Mucosa of stomach (tissue), 1 donor: ENCODE measurements at regions not wholly inside any gene's neighbourhood (a gene's known extent, or its start where the extent isn't known, plus 50 kb on each side); places are given as distances from the start of the nearest gene placed in this dataset.

Experiments used
- H3K27me3 ChIP-seq: one replicate; pipeline ENCODE4 v1.7.0; 2013; ENCODE audit warnings: mild to moderate bottlenecking, low read length; ENCODE audit not compliant: control insufficient read depth, insufficient read depth
- H3K36me3 ChIP-seq: one replicate; pipeline ENCODE4 v1.7.0; 2013; ENCODE audit warnings: low read length; ENCODE audit not compliant: control insufficient read depth, insufficient read depth
- H3K4me1 ChIP-seq: one replicate; pipeline ENCODE4 v1.7.0; 2013; ENCODE audit warnings: mild to moderate bottlenecking, low read length; ENCODE audit not compliant: control insufficient read depth, insufficient read depth
- H3K4me3 ChIP-seq: one replicate; pipeline ENCODE4 v1.7.0; 2013; ENCODE audit warnings: low read length
- H3K9ac ChIP-seq: one replicate; pipeline ENCODE4 v1.7.0; 2013; ENCODE audit warnings: mild to moderate bottlenecking, low read length, moderate library complexity
- H3K9me3 ChIP-seq: one replicate; pipeline ENCODE4 v1.7.0; 2013; ENCODE audit warnings: mild to moderate bottlenecking, low read length, moderate library complexity; ENCODE audit not compliant: control insufficient read depth
- donor health status: Pancreatic carcinoma.

DNA sequence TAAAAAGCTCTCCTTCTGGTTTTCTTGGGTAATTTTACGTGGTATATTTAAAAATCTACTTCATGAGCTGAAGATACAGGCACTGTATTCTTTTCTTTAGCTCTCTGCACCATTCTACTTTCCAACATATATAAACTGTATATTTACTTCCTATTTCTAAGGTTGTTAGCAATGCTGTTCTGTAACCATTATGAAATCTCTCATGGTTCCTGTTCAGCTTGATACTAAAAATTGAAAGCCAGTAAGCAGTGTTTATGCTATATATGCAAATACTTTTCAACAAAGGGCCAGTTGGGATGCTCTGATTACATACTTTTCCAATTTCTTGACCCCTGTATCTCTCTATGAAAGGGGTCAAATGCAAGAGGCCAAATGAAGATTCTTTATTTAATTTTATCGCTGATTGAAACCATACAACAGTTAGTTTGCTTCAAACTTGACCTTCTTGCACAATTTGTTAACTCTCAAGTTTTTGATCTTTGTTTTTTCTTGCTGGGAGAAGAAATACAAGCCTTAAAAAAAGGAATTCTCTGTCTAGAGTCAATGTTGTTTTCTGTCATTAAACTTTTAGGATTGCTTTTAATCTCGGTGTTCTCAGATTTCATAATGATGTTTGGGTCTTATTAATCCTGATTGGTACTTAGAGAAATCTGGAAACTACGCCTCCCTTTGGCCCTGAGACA lies 223.2 kb downstream of the PRL start:
- no peak overlapping the region for H3K9ac ChIP-seq
- H3K36me3 ChIP-seq, result no peaks in the 10 kb centered on the region
- H3K4me1 ChIP-seq, result no peaks in the 10 kb centered on the region
- no peaks in the 10 kb centered on the region for H3K9me3 ChIP-seq
- no peaks in the 10 kb centered on the region for H3K27me3 ChIP-seq
- no peak overlapping the region for H3K4me3 ChIP-seq

DNA sequence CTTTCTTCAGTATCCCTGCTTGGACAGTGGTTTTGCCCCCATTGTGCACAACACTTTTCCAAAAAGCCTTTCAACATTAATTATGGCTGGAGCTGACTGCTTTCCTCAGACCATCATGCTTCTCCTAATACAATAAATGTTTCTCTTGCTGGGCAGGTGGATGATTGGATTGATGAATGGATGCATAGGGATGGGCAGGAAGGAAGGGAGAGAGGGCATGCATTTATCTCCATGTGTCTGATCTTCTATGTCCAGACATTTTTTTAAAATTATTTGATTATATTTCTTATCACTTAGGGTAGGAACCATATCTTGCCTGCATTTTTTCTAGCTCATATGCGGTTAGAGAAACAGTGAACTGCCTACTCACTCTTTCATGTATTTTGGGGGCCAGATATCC lies 218.5 kb downstream of the PRL start:
- Histone ChIP-seq H3K27me3 (no peaks in the 10 kb centered on the region), H3K36me3 (no peaks in the 10 kb centered on the region), H3K4me3 (no peak overlapping the region), H3K4me1 (no peaks in the 10 kb centered on the region), H3K9ac (no peak overlapping the region), H3K9me3 (no peaks in the 10 kb centered on the region)

DNA sequence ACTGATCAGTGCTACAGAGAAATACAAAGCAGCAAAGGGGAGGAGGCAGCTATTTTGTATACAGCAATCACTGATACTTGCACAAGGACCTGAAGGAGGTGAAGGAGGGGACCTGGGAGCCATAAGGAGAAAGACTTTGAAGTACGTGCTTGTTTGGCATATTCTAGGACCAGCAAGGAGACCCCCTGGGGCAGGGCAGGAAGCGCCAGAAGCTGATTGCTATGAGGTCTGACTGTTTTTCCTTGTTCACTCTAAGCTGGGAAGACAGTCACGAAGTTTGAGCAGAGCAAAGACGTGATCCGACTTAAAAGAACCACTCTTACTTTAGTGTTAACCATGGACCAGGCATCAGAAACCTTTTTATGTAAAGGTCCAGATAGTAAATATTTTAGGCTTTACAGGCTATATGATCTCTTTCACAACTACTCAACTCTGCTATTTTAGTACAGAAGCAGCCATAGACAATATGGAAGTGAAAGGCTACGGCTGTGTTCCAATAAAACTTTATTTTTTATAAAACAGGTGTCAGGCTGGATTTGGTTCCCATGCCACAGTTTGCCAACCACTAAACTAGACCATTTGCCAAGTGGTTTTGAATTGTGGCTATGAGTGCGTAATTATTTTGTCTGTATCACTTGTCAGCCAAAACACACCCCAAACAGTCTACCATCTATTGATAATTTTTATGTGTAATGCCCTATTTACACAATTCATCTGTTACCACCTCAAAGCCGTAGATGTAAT lies 217.9 kb downstream of the PRL start:
- Histone ChIP-seq H3K9me3 (no peaks in the 10 kb centered on the region), H3K4me1 (no peaks in the 10 kb centered on the region), H3K27me3 (no peaks in the 10 kb centered on the region), H3K36me3 (no peaks in the 10 kb centered on the region), H3K9ac (no peak overlapping the region), H3K4me3 (no peak overlapping the region)

DNA sequence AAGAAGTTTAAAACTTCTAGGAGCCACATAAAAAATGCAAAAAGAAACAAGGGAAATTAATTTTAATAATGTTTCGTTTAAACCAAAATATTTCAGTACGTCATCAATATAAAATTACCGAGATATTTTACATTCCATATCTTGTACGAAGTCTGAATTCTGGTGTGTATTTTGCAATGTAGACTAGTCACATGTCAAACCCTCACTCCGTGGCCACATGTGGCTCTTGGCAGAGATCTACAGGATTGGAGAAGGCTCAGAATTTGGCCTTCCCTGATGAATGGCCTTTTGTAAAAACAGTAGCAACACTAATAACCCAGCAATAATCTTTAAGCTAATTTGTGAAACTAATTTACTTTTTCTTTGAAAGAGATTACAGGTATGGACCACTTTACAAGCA lies 217.1 kb downstream of the PRL start:
- Histone ChIP-seq H3K27me3 (no peaks in the 10 kb centered on the region), H3K4me3 (no peak overlapping the region), H3K9ac (no peak overlapping the region), H3K4me1 (no peaks in the 10 kb centered on the region), H3K36me3 (no peaks in the 10 kb centered on the region), H3K9me3 (no peaks in the 10 kb centered on the region)

DNA sequence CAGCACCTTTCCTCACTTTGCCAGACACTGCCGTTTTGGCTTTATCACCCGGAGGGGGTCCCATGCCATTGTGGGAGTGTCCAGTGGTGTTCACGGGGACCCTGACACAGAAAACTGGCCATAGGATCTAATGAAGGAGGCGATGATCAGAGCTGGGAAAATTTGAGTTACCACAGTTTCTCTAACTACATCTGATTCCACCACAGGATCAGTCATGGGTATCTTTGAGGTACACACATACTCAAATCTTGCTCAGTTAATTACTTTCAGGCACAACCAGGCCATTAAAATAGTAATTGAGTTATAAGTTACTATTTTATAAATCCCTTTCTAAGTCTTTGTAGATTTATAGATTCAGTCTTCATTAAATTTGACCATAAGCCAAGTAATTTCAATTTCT lies 215.1 kb downstream of the PRL start:
- Histone ChIP-seq H3K4me1 (no peaks in the 10 kb centered on the region), H3K27me3 (no peaks in the 10 kb centered on the region), H3K36me3 (no peaks in the 10 kb centered on the region), H3K9ac (no peak overlapping the region), H3K9me3 (no peaks in the 10 kb centered on the region), H3K4me3 (no peak overlapping the region)

DNA sequence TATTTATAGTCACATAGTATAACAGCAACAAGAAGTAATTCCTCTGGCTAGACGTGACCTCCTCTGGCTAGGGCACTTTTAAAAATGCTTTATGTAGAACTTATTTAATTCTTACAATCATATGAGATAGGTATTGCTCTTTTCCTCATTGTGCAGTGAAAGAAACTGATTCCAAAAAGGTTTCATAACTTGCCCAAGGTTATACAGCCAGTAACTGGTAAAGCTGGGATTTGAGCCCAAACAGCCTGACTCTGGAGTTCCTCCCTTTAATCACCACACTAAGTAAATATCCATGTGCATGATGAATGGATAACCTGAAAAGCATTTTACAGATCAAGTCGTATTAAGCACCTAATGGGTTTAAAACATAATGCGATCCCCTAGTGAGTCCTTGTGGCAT lies 214.6 kb downstream of the PRL start:
- no peak overlapping the region for H3K4me3 ChIP-seq

DNA sequence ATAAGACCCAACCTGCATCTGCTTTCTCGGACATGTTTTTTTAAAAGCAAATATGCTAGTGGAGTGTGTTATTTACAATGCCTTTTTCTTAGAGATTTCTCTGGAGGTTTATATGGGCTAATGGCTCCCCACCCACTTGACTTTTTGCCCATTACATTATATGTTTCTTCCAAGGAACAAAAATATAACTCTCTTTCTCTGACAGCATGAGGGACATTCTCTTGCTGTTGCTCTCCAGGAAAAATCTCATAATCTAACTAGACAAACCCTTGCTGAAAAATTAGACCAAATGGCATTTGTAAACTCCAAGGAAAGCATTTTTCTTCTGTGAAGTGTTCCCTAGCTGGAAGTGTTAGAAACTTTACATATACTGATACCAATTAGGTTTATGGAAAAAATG lies 213.7 kb downstream of the PRL start:
- no peaks in the 10 kb centered on the region for H3K9me3 ChIP-seq
- no peak overlapping the region for H3K9ac ChIP-seq
- no peaks in the 10 kb centered on the region for H3K36me3 ChIP-seq
- H3K4me3 ChIP-seq, result no peak overlapping the region
- H3K4me1 ChIP-seq, result no peaks in the 10 kb centered on the region
- no peaks in the 10 kb centered on the region for H3K27me3 ChIP-seq

More for the DNA sequence above, 214.6 kb downstream of the PRL start:
- H3K4me1 ChIP-seq, result no peaks in the 10 kb centered on the region
- no peaks in the 10 kb centered on the region for H3K36me3 ChIP-seq
- no peak overlapping the region for H3K9ac ChIP-seq
- H3K27me3 ChIP-seq, result no peaks in the 10 kb centered on the region
- H3K9me3 ChIP-seq, result no peaks in the 10 kb centered on the region

DNA sequence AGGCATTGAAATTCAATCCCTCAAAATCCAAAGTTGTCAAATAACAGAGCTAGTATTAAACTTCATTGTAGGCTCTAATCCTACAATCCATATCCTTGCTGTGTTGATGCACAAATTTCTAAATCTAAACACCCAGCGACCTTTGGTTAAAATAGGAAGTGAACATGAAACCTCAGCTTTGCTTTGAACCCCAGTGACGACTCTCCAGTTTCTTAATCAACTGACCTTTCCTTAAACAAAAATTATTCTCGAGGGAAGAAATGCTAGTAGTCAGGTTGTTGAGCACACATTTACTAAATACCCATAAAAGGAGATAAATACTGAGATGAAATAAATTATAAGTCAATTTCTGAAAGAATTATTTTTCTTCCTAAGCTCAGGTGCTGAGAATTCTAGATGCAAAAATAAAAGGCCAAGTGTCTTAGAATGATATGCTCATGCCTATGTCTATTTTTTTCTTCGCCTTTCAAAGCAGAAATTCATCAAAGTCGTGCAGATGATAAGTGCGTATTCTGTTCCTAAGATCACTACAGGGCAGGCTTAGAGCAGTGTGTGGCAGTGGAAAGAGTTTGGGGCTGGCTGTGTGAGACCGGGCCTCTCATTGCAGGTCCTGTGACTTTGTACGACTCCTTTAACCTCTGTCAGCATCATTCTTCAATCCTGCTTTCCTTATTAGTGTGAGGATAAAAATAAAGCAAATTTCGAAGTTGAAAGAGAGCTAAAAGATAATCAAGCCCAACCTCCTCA lies 208.7 kb downstream of the PRL start:
- H3K9me3 ChIP-seq, result no peaks in the 10 kb centered on the region
- H3K4me1 ChIP-seq, result no peaks in the 10 kb centered on the region
- no peak overlapping the region for H3K4me3 ChIP-seq
- H3K9ac ChIP-seq, result no peak overlapping the region
- no peaks in the 10 kb centered on the region for H3K36me3 ChIP-seq
- H3K27me3 ChIP-seq, result no peaks in the 10 kb centered on the region

DNA sequence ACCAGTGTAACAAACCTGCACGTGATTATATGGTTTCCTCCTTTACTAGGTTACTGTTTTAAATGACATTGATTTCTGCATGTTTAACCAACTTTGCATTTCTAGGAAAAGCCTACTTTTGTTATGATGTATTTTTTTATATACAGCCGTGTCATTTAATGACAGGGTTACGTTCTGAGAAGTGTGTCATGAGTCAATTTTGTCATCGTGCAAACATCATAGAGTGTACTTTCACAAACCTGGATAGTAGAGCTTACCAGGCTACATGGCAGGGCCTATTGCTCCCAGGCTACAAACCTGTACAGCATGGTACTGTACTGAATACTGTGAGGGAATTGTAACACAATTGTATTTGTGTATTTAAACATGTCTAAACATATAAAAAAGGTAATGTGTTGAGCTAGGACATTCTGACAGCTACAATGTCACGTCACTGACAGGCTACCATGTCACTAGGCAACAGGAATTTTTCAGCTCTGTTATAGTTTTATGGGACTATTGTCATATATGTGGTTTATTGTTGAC lies 205.3 kb downstream of the PRL start:
- Histone ChIP-seq H3K36me3 (no peaks in the 10 kb centered on the region), H3K4me1 (no peaks in the 10 kb centered on the region), H3K27me3 (no peaks in the 10 kb centered on the region), H3K9me3 (no peaks in the 10 kb centered on the region), H3K4me3 (no peak overlapping the region), H3K9ac (no peak overlapping the region)

DNA sequence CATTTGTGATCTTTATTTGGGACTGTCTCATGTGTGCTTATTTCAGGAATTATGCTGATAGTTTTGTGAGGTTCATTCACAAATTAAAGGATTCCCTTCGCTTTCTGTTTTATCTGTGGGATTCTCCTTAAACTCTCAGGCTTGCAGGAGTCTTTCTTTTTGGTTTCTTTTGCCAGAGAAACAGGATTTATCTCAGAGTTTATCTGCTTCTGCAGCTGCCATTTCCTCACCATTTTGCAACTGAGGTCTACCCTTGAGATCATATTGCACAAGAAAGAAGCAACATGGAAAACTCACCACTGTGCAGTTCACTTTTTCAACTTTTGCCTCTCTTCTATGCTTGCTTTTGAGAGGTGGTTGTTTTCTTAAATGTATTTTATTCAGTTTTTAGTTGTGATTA lies 201.0 kb downstream of the PRL start:
- H3K27me3 ChIP-seq, result no peaks in the 10 kb centered on the region
- H3K9me3 ChIP-seq, result no peaks in the 10 kb centered on the region
- H3K4me3 ChIP-seq, result no peak overlapping the region
- H3K9ac ChIP-seq, result no peak overlapping the region
- no peaks in the 10 kb centered on the region for H3K36me3 ChIP-seq
- no peaks in the 10 kb centered on the region for H3K4me1 ChIP-seq

DNA sequence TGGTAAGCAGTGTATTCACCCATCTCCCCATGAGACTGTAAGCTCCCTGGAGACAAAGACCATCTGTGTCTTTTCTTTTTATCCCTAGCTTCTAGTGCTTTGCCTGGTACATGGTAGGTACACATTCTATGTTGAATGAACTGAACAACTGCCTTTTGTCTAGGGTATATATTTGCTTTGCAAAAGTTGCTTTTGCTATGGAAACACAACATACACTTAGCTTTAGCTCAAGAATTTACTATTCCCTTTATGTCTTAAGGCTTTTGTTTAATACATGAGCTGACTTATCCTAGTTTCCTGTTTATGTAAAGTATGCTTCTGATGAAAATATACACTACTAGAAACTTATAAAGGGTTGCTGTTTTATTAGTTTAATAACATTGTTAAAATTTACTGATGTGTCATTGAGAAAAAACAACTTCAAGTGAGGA lies 198.2 kb downstream of the PRL start:
- no peak overlapping the region for H3K4me3 ChIP-seq
- no peaks in the 10 kb centered on the region for H3K9me3 ChIP-seq
- no peaks in the 10 kb centered on the region for H3K27me3 ChIP-seq
- H3K36me3 ChIP-seq, result no peaks in the 10 kb centered on the region
- no peaks in the 10 kb centered on the region for H3K4me1 ChIP-seq
- no peak overlapping the region for H3K9ac ChIP-seq

DNA sequence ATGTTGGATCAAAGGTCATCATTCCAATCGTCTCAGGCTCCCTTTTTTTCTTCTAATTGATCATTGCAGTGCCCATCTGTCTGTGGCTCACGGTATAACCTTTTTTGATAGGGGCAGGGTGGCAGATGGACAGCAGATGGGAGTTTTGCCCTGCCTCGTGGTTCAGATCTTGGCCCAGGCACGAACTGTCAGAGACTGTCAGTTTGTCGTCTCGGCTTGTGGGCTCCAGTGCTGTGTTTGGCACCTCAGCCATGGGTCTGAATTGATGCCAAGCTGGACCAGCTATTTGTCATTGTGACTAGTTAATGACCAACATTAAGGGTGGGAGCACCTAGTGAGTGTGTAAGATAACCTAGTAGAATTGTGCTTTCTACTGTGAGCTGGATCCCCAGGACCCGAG lies 197.6 kb downstream of the PRL start:
- Histone ChIP-seq H3K27me3 (no peaks in the 10 kb centered on the region), H3K36me3 (no peaks in the 10 kb centered on the region), H3K4me1 (no peaks in the 10 kb centered on the region), H3K4me3 (no peak overlapping the region), H3K9ac (no peak overlapping the region), H3K9me3 (no peaks in the 10 kb centered on the region)
